BLaER1 (cell line): ENCODE measurements at regions not wholly inside any gene's neighbourhood (a gene's known extent, or its start where the extent isn't known, plus 50 kb on each side); places are given as distances from the start of the nearest gene placed in this dataset.

Experiments
- H3K27ac ChIP-seq: shearing (Covaris generic); formaldehyde crosslinking; 2 replicates; pipeline ENCODE4 v1.8.1; 2022
- H3K27me3 ChIP-seq: shearing (Covaris generic); formaldehyde crosslinking; 2 replicates; pipeline ENCODE4 v1.8.1; 2022
- H3K36me3 ChIP-seq: shearing (Covaris generic); formaldehyde crosslinking; 2 replicates; pipeline ENCODE4 v1.8.1; 2022
- H3K4me1 ChIP-seq: shearing (Covaris generic); formaldehyde crosslinking; 2 replicates; pipeline ENCODE4 v1.8.1; 2022
- H3K4me2 ChIP-seq: shearing (Covaris generic); formaldehyde crosslinking; 2 replicates; pipeline ENCODE4 v1.8.1; 2022
- H3K4me3 ChIP-seq: shearing (Covaris generic); formaldehyde crosslinking; 2 replicates; pipeline ENCODE4 v1.8.1; 2022
- H3K9ac ChIP-seq: shearing (Covaris generic); formaldehyde crosslinking; 2 replicates; pipeline ENCODE4 v1.8.1; 2022
- H3K9me3 ChIP-seq: shearing (Covaris generic); formaldehyde crosslinking; 2 replicates; pipeline ENCODE4 v1.8.1; 2022
- H4K20me1 ChIP-seq: shearing (Covaris generic); formaldehyde crosslinking; 2 replicates; pipeline ENCODE4 v1.8.1; 2022
- Cebpa-rat ChIP-seq: shearing (Covaris generic); IDR thresholded peaks from 2 replicates; pipeline ENCODE4 v1.8.1; 2022

DNA sequence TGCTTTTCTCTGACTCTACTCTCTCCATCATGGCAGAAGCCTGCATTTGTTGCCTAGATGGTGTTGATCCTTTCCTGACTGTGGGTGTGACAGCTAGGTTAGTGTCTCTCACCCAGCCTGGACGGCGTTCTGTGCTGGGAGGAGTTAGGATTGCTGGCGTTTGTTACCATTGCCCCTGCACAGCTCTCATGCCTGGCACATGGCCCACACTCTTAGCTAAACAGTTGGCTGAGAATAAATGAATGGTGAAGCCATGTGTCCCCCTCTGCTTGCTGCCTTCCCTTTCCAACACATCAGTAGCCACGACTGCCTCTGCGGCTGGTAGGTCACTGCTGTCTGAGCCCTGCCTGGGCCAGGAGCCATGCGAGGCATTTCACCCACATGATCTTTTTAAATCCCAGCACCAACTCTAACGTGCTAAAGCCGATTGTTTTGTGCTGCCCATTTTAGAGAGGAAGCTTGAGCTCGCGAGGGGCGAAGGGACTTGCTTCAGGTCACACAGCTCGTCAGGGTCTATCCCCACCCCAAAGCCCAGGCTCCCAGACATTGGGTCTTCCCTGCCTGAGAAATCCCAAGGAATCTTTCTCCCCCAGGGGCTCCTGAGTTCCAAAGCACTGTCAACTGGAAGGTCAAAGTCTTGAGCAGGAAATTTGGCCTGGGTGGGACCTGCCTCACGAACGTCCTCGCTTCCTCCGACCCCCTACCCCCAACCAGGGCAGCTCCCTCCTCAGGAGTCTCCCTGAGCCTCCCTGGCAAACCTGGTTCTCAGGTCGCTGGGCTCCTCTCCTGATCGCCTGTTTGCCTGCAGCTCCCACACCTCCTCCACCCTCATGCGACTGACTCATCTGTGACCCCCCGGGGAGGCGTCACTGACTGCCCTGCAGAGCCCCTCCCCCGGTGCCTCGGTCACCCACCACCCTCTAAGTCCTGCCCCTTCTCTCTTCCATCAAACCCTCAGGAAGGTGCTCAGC, 271.7 kb upstream of the C1orf174 start:
- H3K4me1 ChIP-seq = peaks cover 39% of the 10 kb centered on the region
- no peak overlapping the region for H3K4me2 ChIP-seq
- H3K36me3 ChIP-seq = no peaks in the 10 kb centered on the region
- no peaks in the 10 kb centered on the region for H3K27me3 ChIP-seq
- H3K9ac ChIP-seq = no peak overlapping the region
- no peaks in the 10 kb centered on the region for H3K9me3 ChIP-seq
- H4K20me1 ChIP-seq = no peaks in the 10 kb centered on the region
- H3K4me3 ChIP-seq = no peak overlapping the region
- TF ChIP-seq Cebpa-rat = no peak
- no peak overlapping the region for H3K27ac ChIP-seq

DNA sequence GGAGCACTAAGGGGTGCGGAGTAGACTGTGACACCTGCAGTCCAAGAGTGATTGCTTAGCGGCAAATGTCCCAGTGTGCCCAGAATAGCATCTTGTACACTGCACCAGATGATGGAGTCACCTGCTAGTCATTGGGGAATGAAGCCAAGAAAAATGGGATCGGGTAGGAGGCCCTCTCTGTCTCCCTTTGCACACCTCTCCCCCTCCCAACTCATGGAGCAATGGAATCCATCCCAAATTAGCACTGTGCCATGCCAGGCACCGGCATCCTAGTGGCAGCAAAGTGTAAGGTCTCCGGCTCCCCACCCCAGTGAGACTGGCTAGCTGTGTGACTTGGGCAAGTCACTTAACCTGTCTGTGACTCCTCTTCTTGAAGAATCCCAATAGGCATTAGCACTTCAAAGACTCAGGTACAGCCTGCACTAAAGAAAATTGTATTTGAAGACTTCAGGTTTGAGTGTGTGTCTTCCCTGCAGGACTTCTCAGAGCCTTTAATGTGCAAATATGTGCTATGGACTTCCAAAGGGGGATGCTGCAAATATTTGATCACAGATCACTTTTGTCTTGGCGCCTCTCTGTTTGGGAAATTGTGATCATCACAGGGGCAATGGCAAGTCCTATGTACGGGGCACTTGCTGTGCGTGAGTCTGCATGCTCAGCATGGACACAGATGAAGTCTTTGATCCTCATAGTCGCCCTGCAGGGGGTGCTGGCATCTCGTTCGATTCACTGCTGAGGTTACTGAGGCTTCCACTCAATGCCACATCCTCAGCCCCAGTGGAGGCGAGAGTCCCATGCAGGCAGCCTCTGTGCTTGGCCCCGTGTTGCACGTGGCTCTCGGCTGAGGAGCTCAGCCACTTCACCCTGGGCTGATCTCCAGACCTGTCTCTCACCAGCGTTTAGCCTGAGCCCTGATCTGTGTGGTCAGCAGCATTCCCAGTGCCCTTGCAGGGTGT, 272.9 kb upstream of the C1orf174 start:
- Histone ChIP-seq H3K4me1 (peaks cover 50% of the 10 kb centered on the region), H4K20me1 (no peaks in the 10 kb centered on the region), H3K4me2 (peak overlapping the region; percentile 37), H3K9me3 (no peaks in the 10 kb centered on the region), H3K4me3 (no peak overlapping the region), H3K27me3 (no peaks in the 10 kb centered on the region), H3K36me3 (no peaks in the 10 kb centered on the region), H3K27ac (peak overlapping the region; percentile 18; the same call in 1 of the 2 replicates), H3K9ac (no peak overlapping the region; the same call in 1 of the 2 replicates)
- TF ChIP-seq Cebpa-rat = no peak

DNA sequence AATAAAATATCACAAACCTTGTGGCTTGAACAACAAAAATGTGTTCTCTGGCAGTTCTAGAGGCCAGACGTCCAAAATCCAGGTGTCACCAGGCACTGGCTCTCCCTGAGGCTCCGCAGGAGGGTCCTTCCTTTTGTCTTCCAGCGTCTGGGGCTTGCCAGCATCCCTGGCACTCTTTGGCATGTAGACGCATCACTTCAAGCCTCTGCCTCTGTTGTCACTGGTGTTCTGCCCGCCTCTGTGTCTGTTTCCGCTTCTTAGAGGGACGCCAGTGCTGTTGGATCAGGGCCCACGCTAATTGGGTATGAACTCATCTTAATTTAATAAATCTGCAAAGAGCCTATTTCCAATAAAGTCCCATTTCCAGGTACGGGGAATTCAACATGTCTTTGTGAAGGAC, 273.7 kb upstream of the C1orf174 start:
- Histone ChIP-seq H3K9ac (no peak overlapping the region; the same call in 1 of the 2 replicates), H3K4me1 (peaks cover 58% of the 10 kb centered on the region), H3K4me2 (peak overlapping the region; percentile 37), H3K27me3 (no peaks in the 10 kb centered on the region), H3K4me3 (no peak overlapping the region), H3K36me3 (no peaks in the 10 kb centered on the region), H4K20me1 (no peaks in the 10 kb centered on the region), H3K27ac (peak overlapping the region; percentile 18; the same call in 1 of the 2 replicates), H3K9me3 (no peaks in the 10 kb centered on the region)
- no peak for TF ChIP-seq Cebpa-rat

DNA sequence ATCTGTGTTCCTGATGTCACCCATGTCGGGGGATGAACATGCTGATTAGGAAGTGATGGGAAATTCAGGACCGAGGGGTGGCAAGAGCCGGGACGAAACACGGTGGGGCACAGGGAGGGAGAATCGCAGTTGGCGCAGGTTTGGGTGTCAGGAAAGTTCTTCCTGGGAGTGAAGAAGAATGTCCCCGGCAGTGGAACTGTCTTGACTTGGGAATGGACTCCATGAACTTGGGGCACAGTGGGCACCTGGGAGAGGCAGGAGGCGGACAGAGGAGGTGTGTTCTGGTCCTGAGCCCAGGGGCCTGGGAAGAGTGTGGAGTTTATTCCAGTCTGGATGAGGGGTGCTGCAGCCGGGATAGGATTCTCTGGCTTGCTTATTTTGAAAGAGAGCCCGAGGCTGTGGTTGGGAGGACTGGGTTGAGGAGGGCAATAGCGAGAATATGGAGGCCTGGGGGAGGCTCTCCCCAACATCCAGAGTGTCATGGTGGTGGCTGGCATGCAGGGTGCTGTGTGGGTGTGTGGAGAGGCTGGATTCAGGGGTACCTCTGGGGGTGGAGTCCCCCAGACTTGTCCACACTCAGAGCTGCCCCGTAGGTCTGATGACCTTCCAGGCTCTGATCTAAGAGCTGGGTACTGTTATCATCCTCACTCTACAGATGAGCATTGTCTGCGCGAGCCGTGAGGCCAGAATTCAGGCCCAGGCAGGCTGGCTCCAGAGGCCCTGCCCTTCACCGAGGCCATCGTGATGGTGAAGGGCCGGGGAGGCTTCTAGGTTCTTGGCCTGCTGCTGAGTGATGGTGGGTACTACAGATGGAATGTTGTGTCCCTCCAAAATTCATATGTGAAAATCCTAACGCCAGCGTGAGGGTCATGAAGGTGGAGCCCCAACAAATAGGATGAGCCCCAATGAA, 274.5 kb upstream of the C1orf174 start:
- TF ChIP-seq Cebpa-rat = no peak
- Histone ChIP-seq H4K20me1 (no peaks in the 10 kb centered on the region), H3K36me3 (no peaks in the 10 kb centered on the region), H3K4me3 (no peak overlapping the region), H3K4me2 (no peak overlapping the region), H3K27me3 (no peaks in the 10 kb centered on the region), H3K9ac (no peak overlapping the region), H3K27ac (peak overlapping the region; percentile 16; the same call in 1 of the 2 replicates), H3K4me1 (peaks cover 64% of the 10 kb centered on the region), H3K9me3 (no peaks in the 10 kb centered on the region)

DNA sequence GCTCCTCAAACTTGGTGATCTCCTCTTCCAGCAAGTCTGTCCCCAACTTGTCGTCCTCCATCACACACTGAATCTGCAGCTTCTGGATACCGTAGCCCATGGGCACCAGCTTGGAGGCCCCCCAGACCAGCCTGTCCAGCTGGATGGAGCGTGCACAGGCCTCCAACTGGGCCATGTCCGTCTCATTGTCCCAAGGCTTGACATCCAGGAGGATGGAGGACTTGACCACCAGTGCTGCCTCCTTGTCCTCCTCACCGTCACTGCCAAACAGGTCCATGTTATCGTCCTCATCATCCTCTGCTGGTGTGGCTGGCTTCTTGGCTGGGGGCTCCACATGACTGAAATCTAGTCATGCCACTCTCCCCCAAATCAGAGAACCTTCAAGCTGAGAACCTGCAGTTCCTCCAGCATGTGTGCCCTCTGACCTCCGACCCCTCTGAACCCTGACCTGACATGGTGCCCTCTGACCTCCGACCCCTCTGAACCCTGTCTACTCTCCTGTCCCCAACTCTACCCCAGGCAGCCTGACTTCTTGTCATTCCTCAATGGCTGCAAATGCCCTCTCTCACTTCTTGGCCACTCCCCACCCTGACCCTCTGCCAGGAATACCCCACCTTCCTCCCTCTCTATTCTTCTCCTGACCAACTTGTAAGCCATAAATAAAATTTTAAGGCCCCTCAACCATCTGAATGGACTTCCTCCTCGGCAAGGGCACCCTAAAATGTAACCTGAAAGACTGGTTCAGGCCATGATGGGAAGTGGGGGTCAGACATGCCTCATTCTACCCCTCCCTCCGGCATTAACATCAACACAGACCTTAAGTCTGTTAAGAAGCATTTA, 275.7 kb upstream of the C1orf174 start:
- H3K4me1 ChIP-seq = peaks cover 72% of the 10 kb centered on the region
- H4K20me1 ChIP-seq = no peaks in the 10 kb centered on the region
- no peaks in the 10 kb centered on the region for H3K36me3 ChIP-seq
- no peak overlapping the region for H3K4me3 ChIP-seq
- TF ChIP-seq Cebpa-rat = no peak
- H3K27me3 ChIP-seq = no peaks in the 10 kb centered on the region
- peak overlapping the region; percentile 49 for H3K27ac ChIP-seq
- peak overlapping the region; percentile 82 for H3K4me2 ChIP-seq
- no peaks in the 10 kb centered on the region for H3K9me3 ChIP-seq
- H3K9ac ChIP-seq = no peak overlapping the region

DNA sequence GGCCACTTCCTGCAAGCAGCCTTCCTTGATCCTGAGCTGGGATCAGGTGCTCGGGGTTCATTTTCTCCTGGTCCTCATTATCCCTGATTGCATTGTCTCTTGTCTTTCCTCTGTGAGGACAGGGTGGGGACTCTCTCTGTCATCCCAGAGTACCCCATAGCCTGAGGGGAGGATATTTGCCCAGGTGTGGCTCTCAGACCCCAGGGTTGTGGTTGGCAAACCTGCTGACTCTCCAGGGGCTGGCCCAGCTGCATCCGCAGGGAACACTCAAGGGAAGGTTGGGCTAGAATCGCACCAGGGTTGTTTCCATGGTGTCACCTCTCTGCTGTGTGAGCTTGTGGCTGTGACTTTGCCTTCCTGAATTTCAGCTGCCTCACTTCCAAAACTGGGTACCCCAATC, 276.8 kb upstream of the C1orf174 start:
- no peak for TF ChIP-seq Cebpa-rat
- no peaks in the 10 kb centered on the region for H3K9me3 ChIP-seq
- peaks cover 72% of the 10 kb centered on the region for H3K4me1 ChIP-seq
- no peaks in the 10 kb centered on the region for H3K27me3 ChIP-seq
- no peaks in the 10 kb centered on the region for H3K36me3 ChIP-seq
- peak overlapping the region; percentile 91 for H3K27ac ChIP-seq
- H3K4me3 ChIP-seq = peak overlapping the region; percentile 41
- H3K4me2 ChIP-seq = peak overlapping the region; percentile 82
- H3K9ac ChIP-seq = no peak overlapping the region
- H4K20me1 ChIP-seq = no peaks in the 10 kb centered on the region

DNA sequence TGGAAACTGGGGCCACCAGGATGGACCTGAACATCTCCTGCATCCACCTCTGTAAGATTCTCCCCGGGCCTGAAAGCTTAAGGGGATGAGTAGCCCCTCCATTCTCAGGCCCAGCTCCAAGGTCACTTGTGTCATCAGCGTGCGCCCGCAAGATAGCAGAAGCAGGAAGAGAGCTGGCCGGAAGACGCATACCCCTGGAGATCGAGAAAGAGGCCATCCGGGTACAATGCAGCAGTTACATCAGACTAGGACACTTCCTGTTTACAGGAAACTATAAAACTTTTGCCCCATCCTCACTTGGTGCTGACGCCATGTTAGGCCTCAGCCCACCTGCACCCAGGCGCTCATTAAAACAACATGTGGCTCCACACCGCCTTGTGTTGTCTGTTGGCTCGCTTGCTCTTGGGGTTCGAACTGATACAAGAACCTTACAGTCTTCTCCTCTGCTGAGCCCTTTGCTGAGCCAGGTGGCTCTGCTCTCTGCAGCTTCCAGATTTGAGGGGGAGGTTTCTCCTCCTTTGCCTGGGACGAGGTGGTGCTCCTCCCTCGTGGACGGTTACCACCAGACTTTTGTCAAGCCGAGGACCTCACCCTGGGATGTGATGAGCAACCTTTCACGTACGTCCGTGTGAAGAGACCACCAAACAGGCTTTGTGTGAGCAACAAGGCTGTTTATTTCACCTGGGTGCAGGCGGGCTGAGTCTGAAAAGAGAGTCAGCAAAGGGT, 277.5 kb upstream of the C1orf174 start:
- peak overlapping the region; percentile 91 for H3K27ac ChIP-seq
- TF ChIP-seq Cebpa-rat = no peak
- H3K4me2 ChIP-seq = peak overlapping the region; percentile 82

More for the DNA sequence above, 277.5 kb upstream of the C1orf174 start:
- H3K4me1 ChIP-seq = peaks cover 66% of the 10 kb centered on the region
- H3K36me3 ChIP-seq = no peaks in the 10 kb centered on the region
- no peaks in the 10 kb centered on the region for H4K20me1 ChIP-seq
- no peaks in the 10 kb centered on the region for H3K9me3 ChIP-seq
- peak overlapping the region; percentile 41 for H3K4me3 ChIP-seq
- no peaks in the 10 kb centered on the region for H3K27me3 ChIP-seq
- peak overlapping the region; percentile 62; the same call in 1 of the 2 replicates for H3K9ac ChIP-seq
